ENCODE measurements at regions not wholly inside any gene's neighbourhood (a gene's known extent, or its start where the extent isn't known, plus 50 kb on each side); places are given as distances from the start of the nearest gene placed in this dataset.

- TF ChIP-seq ZNF274 (IDR thresholded peaks at IDR 0.05; ENCODE audit: low read depth, low read length) (no peak), YY1 (IDR thresholded peaks at IDR 0.05; ENCODE audit: insufficient read depth, insufficient read length) (no peak), SUZ12 (IDR thresholded peaks at IDR 0.05; ENCODE audit: extremely low read depth, insufficient read depth, insufficient read length) (no peak)
These were observed 490.1 kb downstream of the PCNX1 start for GRCh38 chr14:71397371-71397770.
